Stimulated activated CD4-positive, alpha-beta T cell treated with anti-CD3 and anti-CD28 coated beads, Interleukin-2, amount 100 ng/mL, for 4 hours (primary cell): ENCODE measurements at regions not wholly inside any gene's neighbourhood (a gene's known extent, or its start where the extent isn't known, plus 50 kb on each side); places are given as distances from the start of the nearest gene placed in this dataset.

Source experiments
- DNase-seq: peaks from one replicate; pipeline ENCODE4 v3.0.0-alpha.2; 2020; ENCODE audit warnings: low read depth

- no peak for DNase-seq
Observed at GRCh38 chr6:33967966-33968724, 164.3 kb upstream of the MLN start.

DNA sequence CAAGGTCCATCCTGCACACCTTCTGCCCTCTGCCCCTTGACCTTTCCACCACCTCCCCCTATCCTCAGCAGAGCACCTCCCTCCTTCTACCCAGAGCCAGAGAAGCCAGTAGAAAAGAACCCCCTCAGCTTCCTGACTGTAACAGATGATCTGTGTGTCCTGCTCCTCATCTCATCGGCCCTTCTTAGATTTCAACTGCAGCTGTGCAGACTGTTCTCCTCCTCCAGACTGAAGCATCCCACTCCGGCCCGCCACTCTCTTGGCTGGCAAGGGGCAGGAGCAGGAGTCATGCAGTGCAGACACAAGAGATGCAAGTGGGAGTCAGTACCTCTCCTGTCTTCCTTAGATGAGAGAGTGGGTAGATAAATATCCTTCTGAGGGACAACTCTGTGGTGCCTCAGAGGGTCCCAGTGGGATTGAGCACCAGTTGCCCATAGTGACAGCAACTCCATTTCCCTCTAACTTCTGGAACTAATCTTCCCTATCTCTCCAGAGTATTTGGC lies 163.5 kb upstream of the MLN start:
- no peak for DNase-seq

GRCh38 chr6:33966536-33966935 lies 162.7 kb upstream of the MLN start:
- DNase-seq, result no peak

GRCh38 chr6:33965766-33966165 lies 162.0 kb upstream of the MLN start:
- no peak for DNase-seq

- no peak for DNase-seq
Observed at GRCh38 chr6:33964387-33964786, 160.6 kb upstream of the MLN start.

GRCh38 chr6:33963136-33963750 lies 159.4 kb upstream of the MLN start:
- DNase-seq, result no peak

GRCh38 chr6:33962246-33963027 lies 158.6 kb upstream of the MLN start:
- no peak for DNase-seq

DNA sequence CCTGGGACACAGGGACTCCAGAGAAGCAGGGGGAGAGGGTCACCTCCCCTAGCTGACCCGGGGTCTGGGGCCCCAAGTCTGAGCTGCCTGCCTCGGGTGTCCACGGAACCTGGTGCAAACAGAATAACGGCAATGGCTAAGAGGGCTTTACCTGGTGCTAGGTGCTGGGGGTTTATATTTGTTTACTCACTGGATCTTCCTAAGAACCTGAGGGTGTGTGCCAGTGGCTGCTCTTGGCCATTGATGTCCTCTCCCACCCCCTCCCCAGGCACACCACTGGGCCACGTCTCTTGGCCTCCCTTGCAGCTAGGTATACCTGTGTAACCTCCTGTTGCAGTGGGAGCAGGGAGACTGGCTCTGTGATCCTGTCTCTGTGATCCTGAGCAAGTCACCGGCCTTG lies 157.9 kb upstream of the MLN start:
- no peak for DNase-seq

- DNase-seq, result no peak
Observed at GRCh38 chr6:33960345-33961313, 156.8 kb upstream of the MLN start.

GRCh38 chr6:33959661-33960344 lies 156.0 kb upstream of the MLN start:
- no peak for DNase-seq

DNA sequence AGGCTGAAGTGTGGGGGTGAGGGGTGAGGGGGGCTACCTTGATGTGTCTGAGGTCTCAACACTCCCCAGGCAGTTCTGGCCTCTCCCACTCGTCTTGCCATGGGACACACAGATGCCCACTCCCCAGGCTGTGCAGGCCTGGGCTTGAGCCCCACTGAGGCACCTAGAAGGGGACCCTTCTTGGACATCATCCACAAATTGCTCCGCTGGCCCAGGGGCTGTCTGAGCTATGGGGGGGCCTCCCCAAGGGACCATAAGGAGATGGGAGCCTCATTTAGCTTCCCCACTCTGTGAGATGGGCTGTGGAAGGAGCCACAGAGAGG lies 155.5 kb upstream of the MLN start:
- no peak for DNase-seq

GRCh38 chr6:33958526-33959328 lies 154.9 kb upstream of the MLN start:
- no peak for DNase-seq

GRCh38 chr6:33957892-33958525 lies 154.2 kb upstream of the MLN start:
- DNase-seq, result no peak

GRCh38 chr6:33957131-33957891 lies 153.5 kb upstream of the MLN start:
- DNase-seq, result no peak

DNA sequence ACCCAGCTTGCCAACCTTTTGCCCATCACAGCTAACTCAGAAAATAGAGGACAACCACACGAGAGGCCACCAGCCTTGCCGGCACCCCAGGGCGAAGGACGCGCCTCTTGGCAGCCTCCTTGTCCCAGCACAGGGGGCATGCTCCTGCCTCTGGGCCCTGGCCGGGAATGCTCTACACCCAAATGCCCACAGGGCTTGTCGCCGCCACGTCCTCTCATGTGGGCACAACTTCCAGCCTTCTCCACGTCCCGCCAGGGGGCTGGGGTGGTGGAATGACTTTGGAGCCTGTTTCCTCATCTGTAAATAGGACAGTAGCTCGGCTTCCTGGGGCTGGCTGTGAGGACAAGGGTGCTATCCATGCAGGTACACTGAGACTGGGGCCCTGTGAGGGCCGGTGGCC lies 152.4 kb upstream of the MLN start:
- no peak for DNase-seq

GRCh38 chr6:33955566-33955965 lies 151.8 kb upstream of the MLN start:
- no peak for DNase-seq

DNA sequence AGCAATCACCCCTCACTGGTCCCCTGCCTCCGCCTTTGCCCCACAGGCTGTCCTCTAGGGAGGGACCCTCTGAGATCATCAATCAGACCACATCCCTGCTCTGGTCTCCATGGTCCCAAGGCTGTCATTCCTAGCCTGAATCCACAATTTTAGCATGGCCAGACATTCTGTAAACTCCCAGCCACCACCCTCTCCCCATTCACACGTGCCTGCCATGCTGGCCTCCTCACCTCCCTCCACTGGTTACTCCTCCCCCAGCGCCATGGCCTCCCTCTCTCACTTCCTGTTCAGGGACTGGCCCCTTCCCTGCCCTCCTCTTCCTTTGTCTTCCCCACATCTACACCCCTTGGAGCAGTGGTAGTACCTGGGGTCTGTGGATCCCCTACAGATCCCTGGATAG lies 150.7 kb upstream of the MLN start:
- DNase-seq, result no peak

DNA sequence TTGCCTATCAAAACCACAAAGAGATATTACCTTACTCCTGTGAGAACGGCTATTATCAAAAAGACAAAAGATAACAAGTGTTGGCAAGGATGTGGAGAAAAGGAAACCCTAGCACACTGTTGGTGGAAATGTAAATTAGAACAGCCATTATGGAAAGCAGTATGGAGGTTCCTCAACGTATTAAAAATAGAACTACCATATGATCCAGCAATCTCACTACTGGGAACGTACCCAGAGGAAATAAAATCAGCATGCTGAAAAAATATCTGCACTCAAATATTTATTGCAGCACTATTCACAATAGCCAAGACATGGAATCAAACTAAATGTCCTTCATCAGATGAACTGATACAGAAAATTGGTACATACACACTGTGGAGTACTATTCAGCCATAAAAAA lies 149.4 kb upstream of the MLN start:
- no peak for DNase-seq

DNA sequence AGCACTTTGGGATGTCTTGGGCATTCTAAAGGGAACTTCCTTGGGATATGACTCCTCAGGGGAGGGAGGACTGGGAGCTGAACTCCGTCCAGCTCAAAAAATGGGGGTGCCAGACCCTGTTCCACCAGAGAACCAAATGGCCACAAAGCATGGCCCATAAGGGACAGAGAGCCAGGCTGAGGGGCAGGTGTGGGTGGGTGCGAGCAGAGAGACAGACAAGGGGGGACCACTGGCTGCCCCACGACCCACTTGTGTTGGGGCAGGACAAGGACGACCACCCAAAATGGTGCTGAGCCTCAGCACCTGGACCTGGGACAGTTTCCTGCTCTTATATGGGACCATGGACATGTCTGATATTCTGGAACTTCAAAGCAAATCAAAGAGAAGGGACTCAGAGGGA lies 148.2 kb upstream of the MLN start:
- no peak for DNase-seq
